SK-N-SH (cell line): ENCODE measurements at regions not wholly inside any gene's neighbourhood (a gene's known extent, or its start where the extent isn't known, plus 50 kb on each side); places are given as distances from the start of the nearest gene placed in this dataset.

ENCODE experiments used
- CTCF ChIA-PET: fragments of 300-600, 350-600 bp; formaldehyde crosslinking; extraction: SDS; loops from one replicate; lab custom pipeline; 2021; lab: Yijun Ruan, JAX
- POLR2A ChIA-PET: fragments of 350-600 bp; sonication (Branson Sonifier 250); formaldehyde crosslinking; extraction: SDS; loops from one replicate; lab custom pipeline; 2020; ENCODE audit warnings: antibody characterized with exemption, inconsistent platforms; lab: Yijun Ruan, JAX
- DNase-seq: peaks from one replicate; pipeline ENCODE4 v3.0.0; 2012
- H2AFZ ChIP-seq: fragments of 200-600 bp; sonication (generic); 2 replicates; pipeline ENCODE4 v1.8.1; 2016; ENCODE audit warnings: antibody characterized with exemption, mild to moderate bottlenecking, low read depth
- H3F3A ChIP-seq: fragments of 200-600 bp; sonication (generic); replicated peaks from 2 replicates; pipeline ENCODE3; 2016; ENCODE audit warnings: antibody characterized with exemption, mild to moderate bottlenecking; ENCODE audit not compliant: insufficient read depth
- H3K27ac ChIP-seq, 2 experiments: fragments of 200-500 bp in 1 of 2; fragments of 200-600 bp in 1 of 2; sonication (Bioruptor generic) in 1 of 2; sonication (generic), shearing (Covaris generic) in 1 of 2; 2 replicates each; pipeline versions ENCODE4 v1.5.1 to v1.6.1; 2014 to 2016; ENCODE audit warnings: low read depth in 2 of 2, inconsistent platforms in 1 of 2, low read length in 1 of 2, mild to moderate bottlenecking in 1 of 2, mixed read lengths in 1 of 2
- H3K27me3 ChIP-seq: fragments of 200-600 bp; sonication (generic), shearing (Covaris generic); 2 replicates; pipeline ENCODE4 v1.6.1; 2016; ENCODE audit warnings: mixed run types; ENCODE audit not compliant: insufficient read depth
- H3K36me3 ChIP-seq, 2 experiments: fragments of 200-500 bp in 1 of 2; fragments of 200-600 bp in 1 of 2; sonication (Bioruptor generic) in 1 of 2; sonication (generic) in 1 of 2; replicated peaks in 1 of 2; 2 replicates each; pipeline versions ENCODE3 to v1.5.1; 2014 to 2016; ENCODE audit warnings: low read length in 1 of 2, mild to moderate bottlenecking in 1 of 2; ENCODE audit not compliant: insufficient read depth in 2 of 2, control insufficient read depth in 1 of 2
- H3K4me1 ChIP-seq, 2 experiments: fragments of 200-500 bp in 1 of 2; fragments of 200-600 bp in 1 of 2; sonication (Bioruptor generic) in 1 of 2; sonication (generic), shearing (Covaris generic) in 1 of 2; 2 replicates each; pipeline versions ENCODE4 v1.5.1 to v1.6.1; 2014 to 2016; ENCODE audit warnings: low read depth in 1 of 2, low read length in 1 of 2, mixed run types in 1 of 2; ENCODE audit not compliant: insufficient read depth in 2 of 2, control insufficient read depth in 1 of 2
- H3K4me2 ChIP-seq: fragments of 200-600 bp; sonication (generic), shearing (Covaris generic); 2 replicates; pipeline ENCODE4 v1.6.1; 2017; ENCODE audit warnings: mixed run types
- H3K4me3 ChIP-seq, 2 experiments: fragments of 200-500 bp in 1 of 2; fragments of 200-600 bp in 1 of 2; sonication (Bioruptor generic) in 1 of 2; sonication (generic), shearing (Covaris generic) in 1 of 2; 2 replicates each; pipeline versions ENCODE4 v1.5.1 to v1.8.1; 2014 to 2016; ENCODE audit warnings: low read depth in 2 of 2, inconsistent platforms in 1 of 2, low read length in 1 of 2, mild to moderate bottlenecking in 1 of 2, mixed read lengths in 1 of 2, moderate library complexity in 1 of 2
- H3K79me2 ChIP-seq: fragments of 200-600 bp; sonication (generic); 2 replicates; pipeline ENCODE4 v1.8.1; 2017; ENCODE audit warnings: mild to moderate bottlenecking; ENCODE audit not compliant: insufficient read depth
- H3K9ac ChIP-seq: fragments of 200-600 bp; sonication (generic); 2 replicates; pipeline ENCODE4 v1.6.1; 2017; ENCODE audit warnings: mixed run types
- H3K9me2 ChIP-seq: fragments of 200-600 bp; sonication (generic); 2 replicates; pipeline ENCODE4 v1.6.1; 2017; ENCODE audit warnings: mixed run types
- H3K9me3 ChIP-seq: fragments of 200-600 bp; sonication (generic); 2 replicates; pipeline ENCODE4 v1.6.1; 2017; ENCODE audit warnings: mixed run types, mild to moderate bottlenecking, moderate library complexity
- H4K20me1 ChIP-seq: fragments of 200-600 bp; sonication (generic); 2 replicates; pipeline ENCODE4 v1.6.1; 2017; ENCODE audit warnings: mild to moderate bottlenecking, mixed run types; ENCODE audit not compliant: insufficient read depth
- CHD2 ChIP-seq: fragments of 150-350 bp; IDR thresholded peaks from 2 replicates; pipeline ENCODE4 v1.6.1; 2018; ENCODE audit warnings: low read length; ENCODE audit not compliant: partially characterized antibody
- CTCF ChIP-seq: fragments of 200-600 bp; sonication (generic); IDR thresholded peaks from 2 replicates; pipeline ENCODE4 v1.6.1; 2017; ENCODE audit warnings: antibody characterized with exemption, mild to moderate bottlenecking, moderate library complexity
- FOSL2 ChIP-seq: IDR thresholded peaks from 2 replicates; pipeline ENCODE4 v1.4.0; 2012; ENCODE audit warnings: low read depth, mild to moderate bottlenecking, moderate library complexity, borderline replicate concordance
- FOXJ3 ChIP-seq: sonication (generic); formaldehyde crosslinking; IDR thresholded peaks from 2 replicates; pipeline ENCODE4 v1.5.1; 2020; ENCODE audit warnings: mild to moderate bottlenecking, missing genetic modification reagents
- MXI1 ChIP-seq: IDR thresholded peaks from 2 replicates; pipeline ENCODE4 v1.6.1; 2012; ENCODE audit warnings: mild to moderate bottlenecking, low read depth, low read length, improper control_type of control experiment
- NRF1 ChIP-seq: IDR thresholded peaks from 2 replicates; pipeline ENCODE4 v1.6.1; 2012; ENCODE audit warnings: low read depth, mild to moderate bottlenecking, low read length
- REST ChIP-seq: IDR thresholded peaks from 2 replicates; pipeline ENCODE4 v1.6.1; 2012; ENCODE audit warnings: mild to moderate bottlenecking, low read depth, low read length, moderate library complexity
- SIN3A ChIP-seq: IDR thresholded peaks from 2 replicates; pipeline ENCODE4 v1.6.1; 2012; ENCODE audit warnings: low read depth, mild to moderate bottlenecking, low read length, moderate library complexity, borderline replicate concordance
- SMC3 ChIP-seq: IDR thresholded peaks from 2 replicates; pipeline ENCODE4 v1.6.1; 2012; ENCODE audit warnings: low read depth, low read length, improper control_type of control experiment
- TAF1 ChIP-seq: IDR thresholded peaks from 2 replicates; pipeline ENCODE4 v1.6.1; 2012; ENCODE audit warnings: low read depth, mild to moderate bottlenecking, low read length, moderate library complexity, borderline replicate concordance
- WGBS: methylation state at CpG from one replicate; pipeline ENCODE4 v1.1.6; 2017; ENCODE audit warnings: low lambda C conversion rate; 5-methylcytosine and 5-hydroxymethylcytosine counted together

- no peak for DNase-seq
- no peak overlapping the region for H2AFZ ChIP-seq
- 0% methylated on average over 1 of the region's 2 CpGs for WGBS
- ChIA-PET CTCF (no interaction called here), POLR2A (no interaction called here)
- no peaks in the 10 kb centered on the region for H3K36me3 ChIP-seq
- no peak overlapping the region for H3K9ac ChIP-seq
- H3K4me1 ChIP-seq = no peaks in the 10 kb centered on the region
- H3K27me3 ChIP-seq = no peaks in the 10 kb centered on the region
- no peaks in the 10 kb centered on the region for H3K9me2 ChIP-seq
- H3K27ac ChIP-seq = no peak overlapping the region
- no peaks in the 10 kb centered on the region for H3K79me2 ChIP-seq
- H4K20me1 ChIP-seq = no peaks in the 10 kb centered on the region
- H3K9me3 ChIP-seq = no peaks in the 10 kb centered on the region
- H3K4me3 ChIP-seq = no peak overlapping the region
- TF ChIP-seq NRF1 = no peak
- no peak for TF ChIP-seq FOXJ3 (CRISPR knock-in tag)
- TF ChIP-seq SIN3A = no peak
- TF ChIP-seq MXI1 = no peak
- TF ChIP-seq CTCF = no peak
- no peak for TF ChIP-seq TAF1
- TF ChIP-seq SMC3 = no peak
- TF ChIP-seq FOSL2 = no peak
- no peak for TF ChIP-seq CHD2
- H3K4me2 ChIP-seq = no peak overlapping the region
- H3F3A ChIP-seq = no peaks in the 10 kb centered on the region
Measured at GRCh38 chr4:30153427-30153826, 566.7 kb upstream of the PCDH7 start.

GRCh38 chr4:30160140-30160539 is 560.0 kb upstream of the PCDH7 start:
- Histone ChIP-seq H3K36me3 (no peaks in the 10 kb centered on the region), H3K27me3 (no peaks in the 10 kb centered on the region), H3K4me1 (no peaks in the 10 kb centered on the region), H3K9me2 (no peaks in the 10 kb centered on the region), H3F3A (no peaks in the 10 kb centered on the region), H2AFZ (no peak overlapping the region), H3K4me3 (no peak overlapping the region), H4K20me1 (no peaks in the 10 kb centered on the region), H3K4me2 (no peak overlapping the region), H3K9ac (no peak overlapping the region), H3K79me2 (no peaks in the 10 kb centered on the region), H3K9me3 (no peaks in the 10 kb centered on the region), H3K27ac (no peak overlapping the region)
- no peak for TF ChIP-seq REST
- 0% methylated on average over 2 of the region's 2 CpGs for WGBS
- no peak for DNase-seq
- ChIA-PET CTCF (no interaction called here), POLR2A (no interaction called here)
